ENCODE measurements at regions not wholly inside any gene's neighbourhood (a gene's known extent, or its start where the extent isn't known, plus 50 kb on each side); places are given as distances from the start of the nearest gene placed in this dataset.

DNA sequence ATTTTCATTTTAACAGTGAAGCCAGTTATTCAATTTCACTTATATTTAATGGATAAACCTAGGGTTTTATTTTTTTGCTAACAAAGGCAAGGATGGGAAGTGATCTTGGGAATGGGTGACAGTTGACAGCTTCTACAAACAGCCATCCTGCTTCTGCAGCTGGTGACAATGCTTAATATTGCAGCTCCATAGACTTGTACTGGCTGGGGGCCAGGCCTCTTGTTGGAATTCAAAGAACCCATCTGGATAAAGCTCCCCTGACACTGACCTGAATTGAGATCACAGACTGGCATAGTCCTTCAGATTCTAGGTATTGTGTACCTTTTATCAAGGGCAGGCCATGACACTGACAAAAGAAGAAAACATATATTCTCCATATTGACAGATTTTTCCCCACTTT is 664.6 kb upstream of the FOXG1 start:
- TF ChIP-seq EZH2phosphoT487 (IDR thresholded peaks at IDR 0.05; ENCODE audit: borderline replicate concordance, low read length): no peak
- TF ChIP-seq, protein P1, sequence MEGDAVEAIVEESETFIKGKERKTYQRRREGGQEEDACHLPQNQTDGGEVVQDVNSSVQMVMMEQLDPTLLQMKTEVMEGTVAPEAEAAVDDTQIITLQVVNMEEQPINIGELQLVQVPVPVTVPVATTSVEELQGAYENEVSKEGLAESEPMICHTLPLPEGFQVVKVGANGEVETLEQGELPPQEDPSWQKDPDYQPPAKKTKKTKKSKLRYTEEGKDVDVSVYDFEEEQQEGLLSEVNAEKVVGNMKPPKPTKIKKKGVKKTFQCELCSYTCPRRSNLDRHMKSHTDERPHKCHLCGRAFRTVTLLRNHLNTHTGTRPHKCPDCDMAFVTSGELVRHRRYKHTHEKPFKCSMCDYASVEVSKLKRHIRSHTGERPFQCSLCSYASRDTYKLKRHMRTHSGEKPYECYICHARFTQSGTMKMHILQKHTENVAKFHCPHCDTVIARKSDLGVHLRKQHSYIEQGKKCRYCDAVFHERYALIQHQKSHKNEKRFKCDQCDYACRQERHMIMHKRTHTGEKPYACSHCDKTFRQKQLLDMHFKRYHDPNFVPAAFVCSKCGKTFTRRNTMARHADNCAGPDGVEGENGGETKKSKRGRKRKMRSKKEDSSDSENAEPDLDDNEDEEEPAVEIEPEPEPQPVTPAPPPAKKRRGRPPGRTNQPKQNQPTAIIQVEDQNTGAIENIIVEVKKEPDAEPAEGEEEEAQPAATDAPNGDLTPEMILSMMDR (IDR thresholded peaks at IDR 0.05; ENCODE audit: low read depth, low read length, poor library complexity, severe bottlenecking): no peak

Measured in DOHH2 (cell line).